Renal cortical epithelial cell (primary cell): ENCODE measurements at regions not wholly inside any gene's neighbourhood (a gene's known extent, or its start where the extent isn't known, plus 50 kb on each side); places are given as distances from the start of the nearest gene placed in this dataset.

Experiments used
- DNase-seq: peaks from one replicate; pipeline ENCODE4 v3.0.0-alpha.2; 2011; ENCODE audit warnings: low read depth

GRCh38 chr7:41103331-41103730 lies 599.6 kb downstream of the INHBA start:
- no peak for DNase-seq

GRCh38 chr7:41098846-41099245 lies 604.0 kb downstream of the INHBA start:
- no peak for DNase-seq

GRCh38 chr7:41098402-41098801 lies 604.5 kb downstream of the INHBA start:
- DNase-seq: no peak

- no peak for DNase-seq
These were observed 605.4 kb downstream of the INHBA start for GRCh38 chr7:41097501-41097900.

- no peak for DNase-seq
These were observed 606.0 kb downstream of the INHBA start for GRCh38 chr7:41096917-41097316.

- no peak for DNase-seq
These were observed 609.7 kb downstream of the INHBA start for GRCh38 chr7:41093141-41093540.

- peak; percentile 90 for DNase-seq
These were observed 617.6 kb downstream of the INHBA start for GRCh38 chr7:41085244-41085643.

GRCh38 chr7:41084381-41084780 lies 618.5 kb downstream of the INHBA start:
- DNase-seq: no peak

- DNase-seq: no peak
These were observed 633.3 kb downstream of the INHBA start for GRCh38 chr7:41069635-41070034.

- DNase-seq: no peak
These were observed 635.3 kb downstream of the INHBA start for GRCh38 chr7:41067576-41067975.

GRCh38 chr7:41065663-41066062 lies 637.2 kb downstream of the INHBA start:
- DNase-seq: peak; percentile 91

GRCh38 chr7:41063116-41063515 lies 639.8 kb downstream of the INHBA start:
- DNase-seq: no peak

GRCh38 chr7:41060796-41061195 lies 642.1 kb downstream of the INHBA start:
- no peak for DNase-seq

GRCh38 chr7:41059796-41060195 lies 643.1 kb downstream of the INHBA start:
- no peak for DNase-seq

- peak; percentile 46 for DNase-seq
These were observed 643.7 kb downstream of the INHBA start for GRCh38 chr7:41058986-41059741.

GRCh38 chr7:41054960-41055661 lies 647.8 kb downstream of the INHBA start:
- DNase-seq: no peak

GRCh38 chr7:41053820-41054219 lies 649.1 kb downstream of the INHBA start:
- no peak for DNase-seq

GRCh38 chr7:41052736-41053135 lies 650.2 kb downstream of the INHBA start:
- no peak for DNase-seq

- DNase-seq: no peak
These were observed 650.7 kb downstream of the INHBA start for GRCh38 chr7:41052201-41052600.

- no peak for DNase-seq
These were observed 651.4 kb downstream of the INHBA start for GRCh38 chr7:41051535-41051934.

GRCh38 chr7:41051062-41051461 lies 651.8 kb downstream of the INHBA start:
- no peak for DNase-seq

- no peak for DNase-seq
These were observed 654.1 kb downstream of the INHBA start for GRCh38 chr7:41048771-41049170.

GRCh38 chr7:41047789-41048191 lies 655.1 kb downstream of the INHBA start:
- no peak for DNase-seq
